Keratinocyte (primary cell): ENCODE measurements at regions not wholly inside any gene's neighbourhood (a gene's known extent, or its start where the extent isn't known, plus 50 kb on each side); places are given as distances from the start of the nearest gene placed in this dataset.

Source experiments
- DNase-seq: peaks from one replicate; pipeline ENCODE4 v3.0.0-alpha.2; 2011; ENCODE audit warnings: low read depth, missing footprints, low spot score
- FAIRE-seq: peaks from 2 replicates; lab custom pipeline; 2011; peaks lifted over from hg19 to GRCh38; lab: Jason Lieb, UNC
- H2AFZ ChIP-seq: 2 replicates; pipeline ENCODE4 v1.6.0; 2012; ENCODE audit warnings: low read length, control low read depth, inconsistent platforms; ENCODE audit not compliant: control insufficient read depth
- H3K27ac ChIP-seq: 2 replicates; pipeline ENCODE4 v1.5.1; 2011; ENCODE audit warnings: low read length; ENCODE audit not compliant: control insufficient read depth, insufficient read depth
- H3K27me3 ChIP-seq: 3 replicates; pipeline ENCODE4 v1.6.0; 2011; ENCODE audit warnings: low read length; ENCODE audit not compliant: control insufficient read depth, insufficient read depth; ENCODE audit errors: extremely low read depth
- H3K36me3 ChIP-seq, 2 experiments: 2 replicates in 1 of 2; 3 replicates in 1 of 2; pipeline ENCODE4 v1.5.1; 2011; ENCODE audit warnings: low read length in 2 of 2, mild to moderate bottlenecking in 1 of 2; ENCODE audit not compliant: control insufficient read depth in 2 of 2, insufficient read depth in 2 of 2; ENCODE audit errors: extremely low read depth in 1 of 2
- H3K4me1 ChIP-seq: 3 replicates; pipeline ENCODE4 v1.5.1; 2011; ENCODE audit warnings: low read length; ENCODE audit not compliant: control insufficient read depth, insufficient read depth; ENCODE audit errors: extremely low read depth
- H3K4me2 ChIP-seq: 3 replicates; pipeline ENCODE4 v1.6.0; 2011; ENCODE audit warnings: low read depth, low read length; ENCODE audit not compliant: control insufficient read depth, insufficient read depth; ENCODE audit errors: extremely low read depth
- H3K4me3 ChIP-seq, 3 experiments: fragments of 200-600 bp in 1 of 3; sonication (generic) in 1 of 3; 2 replicates in 2 of 3; 3 replicates in 1 of 3; pipeline ENCODE4 v1.5.1; 2011 to 2016; ENCODE audit warnings: low read length in 3 of 3, mild to moderate bottlenecking in 3 of 3, control low read depth in 2 of 3, inconsistent platforms in 1 of 3, low read depth in 1 of 3, mixed read lengths in 1 of 3, mixed run types in 1 of 3, moderate library complexity in 1 of 3; ENCODE audit not compliant: control insufficient read depth in 2 of 3, insufficient read depth in 2 of 3; ENCODE audit errors: extremely low read depth in 1 of 3
- H3K79me2 ChIP-seq: 2 replicates; pipeline ENCODE4 v1.6.0; 2012; ENCODE audit warnings: low read length; ENCODE audit not compliant: control insufficient read depth, insufficient read depth
- H3K9ac ChIP-seq: 3 replicates; pipeline ENCODE4 v1.6.0; 2011; ENCODE audit warnings: low read length; ENCODE audit not compliant: control insufficient read depth, insufficient read depth; ENCODE audit errors: extremely low read depth
- H3K9me1 ChIP-seq: 3 replicates; pipeline ENCODE4 v1.6.0; 2011; ENCODE audit warnings: low read length; ENCODE audit not compliant: control insufficient read depth, insufficient read depth; ENCODE audit errors: extremely low read depth
- H3K9me3 ChIP-seq: 2 replicates; pipeline ENCODE4 v1.5.1; 2012; ENCODE audit warnings: low read depth, low read length; ENCODE audit not compliant: control insufficient read depth
- H4K20me1 ChIP-seq: 3 replicates; pipeline ENCODE4 v1.6.0; 2011; ENCODE audit warnings: low read length; ENCODE audit not compliant: control insufficient read depth, insufficient read depth; ENCODE audit errors: extremely low read depth
- EZH2 ChIP-seq: IDR thresholded peaks from one replicate; pipeline ENCODE4 v1.6.1; 2012; ENCODE audit warnings: inconsistent platforms, mild to moderate bottlenecking, low read length, moderate library complexity
- dilution Hi-C: fragments of 300-500 bp; cut with MboI; formaldehyde crosslinking; loops from one replicate; pipeline ENCODE4 v1.7.0; 2020; ENCODE audit warnings: low sequenced_read_pairs; ENCODE audit not compliant: extremely low pct_ligation_motif_present
- TF ChIP-seq, protein P1 (sequence below), 3 experiments: IDR thresholded peaks in 1 of 3; conservative IDR thresholded peaks in 1 of 3; optimal IDR thresholded peaks in 1 of 3; 2 replicates in 2 of 3; 3 replicates in 1 of 3; pipeline versions ENCODE3 to v1.5.1; 2011; ENCODE audit warnings: low read length in 3 of 3, mild to moderate bottlenecking in 3 of 3, moderate library complexity in 2 of 3, control low read depth in 1 of 3, inconsistent platforms in 1 of 3; ENCODE audit not compliant: insufficient read depth in 2 of 3; ENCODE audit errors: extremely low read depth in 1 of 3

DNA sequence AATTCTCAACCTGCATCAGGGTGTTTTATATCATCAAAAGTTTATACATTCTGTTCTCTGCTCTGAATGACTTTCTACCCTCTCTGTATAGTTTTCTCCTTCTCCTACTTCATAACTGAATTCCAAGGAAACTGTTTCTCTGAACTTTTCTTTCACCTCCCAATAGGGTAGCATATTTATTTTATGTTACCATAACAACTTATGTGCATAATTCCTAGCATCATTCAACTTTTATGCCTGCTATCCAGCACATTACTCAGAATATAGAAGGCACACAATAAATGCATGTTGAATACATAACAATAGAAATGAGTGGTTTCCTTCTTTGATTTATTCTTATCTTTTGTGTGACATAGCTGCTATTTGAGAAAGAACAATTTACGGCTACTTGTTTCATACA is 2385.0 kb downstream of the PCDH9 start:
- Histone ChIP-seq H3K9me3 (no peaks in the 10 kb centered on the region), H3K79me2 (no peaks in the 10 kb centered on the region), H3K4me1 (no peaks in the 10 kb centered on the region), H2AFZ (no peak overlapping the region), H3K36me3 (no peaks in the 10 kb centered on the region), H3K27ac (no peak overlapping the region), H3K9me1 (no peaks in the 10 kb centered on the region), H4K20me1 (no peaks in the 10 kb centered on the region), H3K4me2 (no peak overlapping the region), H3K4me3 (no peak overlapping the region), H3K27me3 (no peaks in the 10 kb centered on the region), H3K9ac (no peak overlapping the region)
- DNase-seq: no peak
- dilution Hi-C loops: no loop called here
- FAIRE-seq: no peak
- TF ChIP-seq, protein P1, sequence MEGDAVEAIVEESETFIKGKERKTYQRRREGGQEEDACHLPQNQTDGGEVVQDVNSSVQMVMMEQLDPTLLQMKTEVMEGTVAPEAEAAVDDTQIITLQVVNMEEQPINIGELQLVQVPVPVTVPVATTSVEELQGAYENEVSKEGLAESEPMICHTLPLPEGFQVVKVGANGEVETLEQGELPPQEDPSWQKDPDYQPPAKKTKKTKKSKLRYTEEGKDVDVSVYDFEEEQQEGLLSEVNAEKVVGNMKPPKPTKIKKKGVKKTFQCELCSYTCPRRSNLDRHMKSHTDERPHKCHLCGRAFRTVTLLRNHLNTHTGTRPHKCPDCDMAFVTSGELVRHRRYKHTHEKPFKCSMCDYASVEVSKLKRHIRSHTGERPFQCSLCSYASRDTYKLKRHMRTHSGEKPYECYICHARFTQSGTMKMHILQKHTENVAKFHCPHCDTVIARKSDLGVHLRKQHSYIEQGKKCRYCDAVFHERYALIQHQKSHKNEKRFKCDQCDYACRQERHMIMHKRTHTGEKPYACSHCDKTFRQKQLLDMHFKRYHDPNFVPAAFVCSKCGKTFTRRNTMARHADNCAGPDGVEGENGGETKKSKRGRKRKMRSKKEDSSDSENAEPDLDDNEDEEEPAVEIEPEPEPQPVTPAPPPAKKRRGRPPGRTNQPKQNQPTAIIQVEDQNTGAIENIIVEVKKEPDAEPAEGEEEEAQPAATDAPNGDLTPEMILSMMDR (optimal IDR thresholded peaks at IDR 0.05 in 1 of 3, IDR thresholded peaks at IDR 0.05 in 1 of 3, conservative IDR thresholded peaks at IDR 0.05 in 1 of 3; ENCODE audit: extremely low read depth in 1 of 3, insufficient read depth in 2 of 3, low read length in 3 of 3): no peak
- no peak for TF ChIP-seq EZH2

DNA sequence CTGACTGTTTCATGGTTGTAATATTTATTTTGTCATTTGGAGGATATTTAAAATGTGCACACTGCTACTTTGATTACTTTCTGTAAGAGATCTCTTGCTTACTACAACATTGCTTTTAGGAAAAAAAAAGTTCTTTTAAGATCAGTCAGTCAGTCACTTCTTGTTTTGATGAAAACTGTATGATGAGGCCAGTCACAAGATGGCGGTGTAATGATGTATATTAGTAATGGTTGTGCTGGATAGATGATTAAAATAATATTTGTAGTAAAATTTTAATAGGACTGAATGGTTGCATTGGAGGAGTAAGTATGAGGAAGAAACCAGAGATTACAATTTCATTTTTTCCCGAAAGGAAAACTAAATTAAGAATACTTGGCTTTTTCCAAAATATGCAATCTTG is 2411.1 kb downstream of the PCDH9 start:
- FAIRE-seq (no peak), DNase-seq (no peak)
- H3K27me3 ChIP-seq: no peaks in the 10 kb centered on the region
- H3K4me3 ChIP-seq: no peak overlapping the region
- no peaks in the 10 kb centered on the region for H3K4me1 ChIP-seq
- H2AFZ ChIP-seq: no peak overlapping the region
- no peaks in the 10 kb centered on the region for H3K79me2 ChIP-seq
- no peak overlapping the region for H3K27ac ChIP-seq
- dilution Hi-C loops: no loop called here
- no peak overlapping the region for H3K4me2 ChIP-seq
- no peaks in the 10 kb centered on the region for H4K20me1 ChIP-seq
- no peaks in the 10 kb centered on the region for H3K9me3 ChIP-seq
- no peaks in the 10 kb centered on the region for H3K36me3 ChIP-seq
- no peak for TF ChIP-seq EZH2
- H3K9me1 ChIP-seq: no peaks in the 10 kb centered on the region
- H3K9ac ChIP-seq: no peak overlapping the region

DNA sequence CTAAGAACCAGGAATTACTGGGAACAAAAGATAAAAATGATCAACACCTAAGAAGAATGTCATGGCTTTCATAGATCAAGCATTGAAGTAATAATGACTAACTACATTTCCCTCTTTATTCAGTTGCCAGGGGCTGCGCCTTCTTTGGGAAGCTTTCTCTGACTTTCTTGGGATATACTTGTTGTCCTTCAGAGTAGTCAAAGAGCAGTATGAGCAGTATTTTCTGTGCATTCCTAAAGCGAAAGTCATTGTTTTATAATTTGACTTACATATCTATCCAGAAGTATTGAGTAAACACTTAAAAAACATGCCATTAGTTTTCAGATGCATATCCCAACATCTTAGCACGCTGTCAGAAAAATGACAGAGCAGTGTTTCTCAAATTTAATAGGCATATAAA is 2412.4 kb downstream of the PCDH9 start:
- Histone ChIP-seq H3K4me3 (no peak overlapping the region), H3K27me3 (no peaks in the 10 kb centered on the region), H4K20me1 (no peaks in the 10 kb centered on the region), H3K36me3 (no peaks in the 10 kb centered on the region), H3K27ac (no peak overlapping the region), H3K9me1 (no peaks in the 10 kb centered on the region), H3K9ac (no peak overlapping the region), H2AFZ (no peak overlapping the region), H3K9me3 (no peaks in the 10 kb centered on the region), H3K79me2 (no peaks in the 10 kb centered on the region), H3K4me2 (no peak overlapping the region), H3K4me1 (no peaks in the 10 kb centered on the region)
- TF ChIP-seq EZH2: no peak
- DNase-seq (no peak), FAIRE-seq (no peak)
- dilution Hi-C loops: no loop called here
